ENCODE measurements at regions not wholly inside any gene's neighbourhood (a gene's known extent, or its start where the extent isn't known, plus 50 kb on each side); places are given as distances from the start of the nearest gene placed in this dataset.

DNA sequence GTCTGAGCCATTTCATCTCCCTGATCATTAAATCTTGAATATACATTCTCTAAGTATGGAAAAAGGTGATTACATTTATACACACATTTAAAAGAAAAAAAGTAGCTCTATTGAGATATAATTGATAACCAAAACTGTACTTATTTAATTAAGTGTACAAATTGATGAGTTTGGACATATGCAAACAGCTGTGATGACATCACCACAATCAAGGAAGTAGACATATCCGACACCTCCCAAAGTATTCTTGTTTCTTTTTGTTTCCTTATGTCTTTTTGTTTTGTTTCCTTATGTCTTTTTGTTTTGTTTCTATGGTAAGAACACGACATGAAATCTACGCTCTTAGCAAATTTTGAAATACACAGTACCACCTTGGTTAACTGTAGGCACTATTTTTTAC lies 1393.9 kb upstream of the MIR17HG start:
- POLR2A ChIA-PET = no interaction called here
- no peak overlapping the region for H3K4me3 ChIP-seq (ENCODE audit: low read depth, low read length)

DNA sequence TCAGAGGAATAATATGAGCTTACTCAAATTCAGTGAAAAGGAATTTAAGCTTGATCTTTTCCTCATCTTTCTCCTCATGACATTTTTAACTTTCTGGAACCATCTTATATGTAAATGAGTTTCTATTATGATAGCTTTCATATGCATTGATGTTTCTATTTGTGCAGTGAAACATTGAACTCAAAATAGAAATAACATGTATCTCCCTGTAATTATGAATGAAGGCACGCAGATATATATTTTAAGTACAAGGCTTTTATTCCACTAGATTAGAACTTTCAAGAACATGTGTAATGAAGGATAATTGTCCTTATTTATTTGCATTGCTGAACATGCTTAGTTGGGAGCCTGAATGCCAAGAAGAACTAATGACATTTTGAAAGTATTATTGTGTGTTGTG lies 1391.7 kb upstream of the MIR17HG start:
- Histone ChIP-seq H3K9me3 (ENCODE audit: control insufficient read depth, insufficient read depth, low read depth, low read length) (no peaks in the 10 kb centered on the region), H3K4me3 (ENCODE audit: low read depth, low read length) (no peak overlapping the region), H3K27ac (ENCODE audit: extremely low read depth, low read depth, low read length) (no peak overlapping the region), H3K4me1 (ENCODE audit: control insufficient read depth, insufficient read depth, low read length) (no peaks in the 10 kb centered on the region), H3K36me3 (ENCODE audit: control insufficient read depth in 2 of 2, insufficient read depth in 1 of 2, low read length in 2 of 2) (no peaks in the 10 kb centered on the region)
- TF ChIP-seq ZNF433 (tag by site-specific recombination; IDR thresholded peaks at IDR 0.05; ENCODE audit: low read depth) = no peak
- TF ChIP-seq ZNF530 (tag by site-specific recombination; IDR thresholded peaks at IDR 0.05; ENCODE audit: low read depth) = no peak
- TF ChIP-seq ZFP41 (tag by site-specific recombination; IDR thresholded peaks at IDR 0.05; ENCODE audit: borderline replicate concordance) = no peak
- no peak for TF ChIP-seq SP3 (tag by site-specific recombination; IDR thresholded peaks at IDR 0.05)
- TF ChIP-seq, protein P1, sequence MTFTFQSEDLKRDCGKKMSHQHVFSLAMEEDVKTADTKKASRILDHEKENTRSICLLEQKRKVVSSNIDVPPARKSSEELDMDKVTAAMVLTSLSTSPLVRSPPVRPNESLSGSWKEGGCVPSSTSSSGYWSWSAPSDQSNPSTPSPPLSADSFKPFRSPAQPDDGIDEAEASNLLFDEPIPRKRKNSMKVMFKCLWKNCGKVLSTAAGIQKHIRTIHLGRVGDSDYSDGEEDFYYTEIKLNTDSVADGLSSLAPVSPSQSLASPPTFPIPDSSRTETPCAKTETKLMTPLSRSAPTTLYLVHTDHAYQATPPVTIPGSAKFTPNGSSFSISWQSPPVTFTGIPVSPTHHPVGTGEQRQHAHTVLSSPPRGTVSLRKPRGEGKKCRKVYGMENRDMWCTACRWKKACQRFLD (tag by site-specific recombination; IDR thresholded peaks at IDR 0.05) = no peak
- no peak for TF ChIP-seq ZNF664 (tag by site-specific recombination; IDR thresholded peaks at IDR 0.05)
- TF ChIP-seq GFI1B (tag by site-specific recombination; IDR thresholded peaks at IDR 0.05) = no peak
- POLR2A ChIA-PET = no interaction called here
- CTCF ChIA-PET = no interaction called here

More for the DNA sequence above, 1393.9 kb upstream of the MIR17HG start:
- Histone ChIP-seq H3K4me1 (ENCODE audit: control insufficient read depth, insufficient read depth, low read length) (no peaks in the 10 kb centered on the region), H3K36me3 (ENCODE audit: control insufficient read depth in 2 of 2, insufficient read depth in 1 of 2, low read length in 2 of 2) (no peaks in the 10 kb centered on the region), H3K9me3 (ENCODE audit: control insufficient read depth, insufficient read depth, low read depth, low read length) (no peaks in the 10 kb centered on the region), H3K27ac (ENCODE audit: extremely low read depth, low read depth, low read length) (no peak overlapping the region)
- TF ChIP-seq, protein P2, sequence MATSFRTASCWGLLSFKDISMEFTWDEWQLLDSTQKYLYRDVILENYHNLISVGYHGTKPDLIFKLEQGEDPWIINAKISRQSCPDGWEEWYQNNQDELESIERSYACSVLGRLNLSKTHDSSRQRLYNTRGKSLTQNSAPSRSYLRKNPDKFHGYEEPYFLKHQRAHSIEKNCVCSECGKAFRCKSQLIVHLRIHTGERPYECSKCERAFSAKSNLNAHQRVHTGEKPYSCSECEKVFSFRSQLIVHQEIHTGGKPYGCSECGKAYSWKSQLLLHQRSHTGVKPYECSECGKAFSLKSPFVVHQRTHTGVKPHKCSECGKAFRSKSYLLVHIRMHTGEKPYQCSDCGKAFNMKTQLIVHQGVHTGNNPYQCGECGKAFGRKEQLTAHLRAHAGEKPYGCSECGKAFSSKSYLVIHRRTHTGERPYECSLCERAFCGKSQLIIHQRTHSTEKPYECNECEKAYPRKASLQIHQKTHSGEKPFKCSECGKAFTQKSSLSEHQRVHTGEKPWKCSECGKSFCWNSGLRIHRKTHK (tag by site-specific recombination; IDR thresholded peaks at IDR 0.05) = no peak
- TF ChIP-seq ZNF529 (tag by site-specific recombination; IDR thresholded peaks at IDR 0.05; ENCODE audit: insufficient replicate concordance) (no peak), FEZF1 (tag by site-specific recombination; IDR thresholded peaks at IDR 0.05) (no peak), ZNF596 (tag by site-specific recombination; IDR thresholded peaks at IDR 0.05) (no peak), ZNF341 (tag by site-specific recombination; IDR thresholded peaks at IDR 0.05; ENCODE audit: low read depth) (no peak), KLF8 (tag by site-specific recombination; IDR thresholded peaks at IDR 0.05) (no peak), ZNF221 (tag by site-specific recombination; IDR thresholded peaks at IDR 0.05; ENCODE audit: borderline replicate concordance) (no peak), ZNF214 (tag by site-specific recombination; IDR thresholded peaks at IDR 0.05; ENCODE audit: borderline replicate concordance) (no peak), ZNF530 (tag by site-specific recombination; IDR thresholded peaks at IDR 0.05; ENCODE audit: low read depth) (no peak), ZNF747 (tag by site-specific recombination; IDR thresholded peaks at IDR 0.05) (no peak)
- TF ChIP-seq, protein P3, sequence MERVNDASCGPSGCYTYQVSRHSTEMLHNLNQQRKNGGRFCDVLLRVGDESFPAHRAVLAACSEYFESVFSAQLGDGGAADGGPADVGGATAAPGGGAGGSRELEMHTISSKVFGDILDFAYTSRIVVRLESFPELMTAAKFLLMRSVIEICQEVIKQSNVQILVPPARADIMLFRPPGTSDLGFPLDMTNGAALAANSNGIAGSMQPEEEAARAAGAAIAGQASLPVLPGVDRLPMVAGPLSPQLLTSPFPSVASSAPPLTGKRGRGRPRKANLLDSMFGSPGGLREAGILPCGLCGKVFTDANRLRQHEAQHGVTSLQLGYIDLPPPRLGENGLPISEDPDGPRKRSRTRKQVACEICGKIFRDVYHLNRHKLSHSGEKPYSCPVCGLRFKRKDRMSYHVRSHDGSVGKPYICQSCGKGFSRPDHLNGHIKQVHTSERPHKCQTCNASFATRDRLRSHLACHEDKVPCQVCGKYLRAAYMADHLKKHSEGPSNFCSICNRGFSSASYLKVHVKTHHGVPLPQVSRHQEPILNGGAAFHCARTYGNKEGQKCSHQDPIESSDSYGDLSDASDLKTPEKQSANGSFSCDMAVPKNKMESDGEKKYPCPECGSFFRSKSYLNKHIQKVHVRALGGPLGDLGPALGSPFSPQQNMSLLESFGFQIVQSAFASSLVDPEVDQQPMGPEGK (tag by site-specific recombination; IDR thresholded peaks at IDR 0.05) = no peak
- CTCF ChIA-PET = no interaction called here

DNA sequence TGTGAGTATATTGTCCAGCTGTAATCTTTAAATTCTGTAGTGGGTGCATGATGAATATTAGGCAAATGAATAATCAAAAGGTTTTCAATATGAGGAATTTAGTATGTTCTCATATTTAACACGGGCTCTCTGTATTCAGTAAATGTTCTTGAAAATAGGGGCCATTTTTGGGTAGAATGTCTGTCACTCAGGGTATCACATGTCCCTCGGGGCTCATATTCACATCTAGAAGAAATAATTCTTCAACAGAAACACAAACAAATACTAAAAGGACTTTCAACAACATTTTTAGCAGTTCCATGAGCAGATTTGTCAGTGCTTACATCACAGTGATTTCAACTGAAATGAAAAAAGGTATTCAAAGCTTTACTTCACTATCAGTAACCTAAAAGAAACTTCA lies 1388.4 kb upstream of the MIR17HG start:
- no peaks in the 10 kb centered on the region for H3K9me3 ChIP-seq (ENCODE audit: control insufficient read depth, insufficient read depth, low read depth, low read length)
- CTCF ChIA-PET = no interaction called here

More for the DNA sequence above, 1388.4 kb upstream of the MIR17HG start:
- POLR2A ChIA-PET = no interaction called here
- TF ChIP-seq HOXA7 (CRISPR knock-in tag; IDR thresholded peaks at IDR 0.05; ENCODE audit: borderline replicate concordance) = no peak
- TF ChIP-seq ZNF121 (tag by site-specific recombination; IDR thresholded peaks at IDR 0.05) = no peak
- TF ChIP-seq, protein P4, sequence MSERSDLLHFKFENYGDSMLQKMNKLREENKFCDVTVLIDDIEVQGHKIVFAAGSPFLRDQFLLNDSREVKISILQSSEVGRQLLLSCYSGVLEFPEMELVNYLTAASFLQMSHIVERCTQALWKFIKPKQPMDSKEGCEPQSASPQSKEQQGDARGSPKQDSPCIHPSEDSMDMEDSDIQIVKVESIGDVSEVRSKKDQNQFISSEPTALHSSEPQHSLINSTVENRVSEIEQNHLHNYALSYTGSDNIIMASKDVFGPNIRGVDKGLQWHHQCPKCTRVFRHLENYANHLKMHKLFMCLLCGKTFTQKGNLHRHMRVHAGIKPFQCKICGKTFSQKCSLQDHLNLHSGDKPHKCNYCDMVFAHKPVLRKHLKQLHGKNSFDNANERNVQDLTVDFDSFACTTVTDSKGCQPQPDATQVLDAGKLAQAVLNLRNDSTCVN (tag by site-specific recombination; optimal IDR thresholded peaks at IDR 0.05) = no peak
- no peak overlapping the region for H3K4me3 ChIP-seq (ENCODE audit: low read depth, low read length)
- H3K36me3 ChIP-seq (ENCODE audit: control insufficient read depth in 2 of 2, insufficient read depth in 1 of 2, low read length in 2 of 2) = no peaks in the 10 kb centered on the region
- H3K4me1 ChIP-seq (ENCODE audit: control insufficient read depth, insufficient read depth, low read length) = no peaks in the 10 kb centered on the region
- no peak overlapping the region for H3K27ac ChIP-seq (ENCODE audit: extremely low read depth, low read depth, low read length)

Measured in HEK293 (cell line).